ENCODE measurements at regions not wholly inside any gene's neighbourhood (a gene's known extent, or its start where the extent isn't known, plus 50 kb on each side); places are given as distances from the start of the nearest gene placed in this dataset.

- FAIRE-seq (no peak), DNase-seq (ENCODE audit: insufficient read length, low spot score) (no peak)
Observed at GRCh38 chr3:101095693-101096430, 102.6 kb upstream of the ABI3BP start.

DNA sequence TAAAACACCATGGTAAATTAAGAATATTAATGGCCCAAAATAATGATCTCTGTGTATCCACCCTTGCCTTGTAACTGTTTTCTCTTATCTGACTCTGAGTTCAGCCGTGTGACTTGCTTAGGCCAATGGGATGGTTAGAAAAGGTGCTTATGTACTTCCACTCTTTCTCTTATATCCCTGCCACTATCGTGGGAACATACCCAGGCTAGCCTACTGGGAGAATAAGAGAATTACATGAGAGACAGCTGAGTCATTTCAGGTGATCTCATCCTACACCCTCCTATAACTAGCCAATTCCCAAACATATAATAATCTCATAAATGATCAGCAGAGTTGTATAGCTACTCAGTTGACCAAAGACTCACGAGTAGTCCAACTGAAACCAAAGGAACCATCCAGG lies 98.3 kb upstream of the ABI3BP start:
- no peak for DNase-seq (ENCODE audit: insufficient read length, low spot score)
- no peak for FAIRE-seq

GRCh38 chr3:101085752-101086151 lies 92.5 kb upstream of the ABI3BP start:
- FAIRE-seq (no peak), DNase-seq (ENCODE audit: insufficient read length, low spot score) (no peak)

- FAIRE-seq (no peak), DNase-seq (ENCODE audit: insufficient read length, low spot score) (no peak)
Observed at GRCh38 chr3:101084404-101084803, 91.2 kb upstream of the ABI3BP start.

DNA sequence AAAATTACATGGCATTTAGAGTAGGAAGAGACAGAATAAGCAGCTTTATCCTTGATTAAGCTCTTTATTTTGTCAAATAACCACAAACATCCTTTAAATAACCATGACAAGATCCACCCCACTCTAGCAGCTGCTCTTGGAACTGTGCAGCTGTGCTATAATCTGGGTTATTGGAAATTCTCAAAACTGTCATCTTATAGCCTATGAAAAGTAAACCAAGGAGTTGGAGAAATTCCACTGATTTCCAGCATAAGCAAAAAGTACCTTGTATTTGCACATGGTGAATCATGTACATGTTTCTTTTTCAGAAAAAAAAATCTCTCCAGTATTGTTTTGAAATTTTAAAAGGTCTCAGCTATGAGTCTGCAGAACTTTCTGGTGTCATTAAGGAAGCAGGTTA lies 88.8 kb upstream of the ABI3BP start:
- DNase-seq (ENCODE audit: insufficient read length, low spot score), result no peak
- FAIRE-seq, result no peak

GRCh38 chr3:101081446-101081845 lies 88.2 kb upstream of the ABI3BP start:
- DNase-seq (ENCODE audit: insufficient read length, low spot score) (no peak), FAIRE-seq (no peak)

- FAIRE-seq (no peak), DNase-seq (ENCODE audit: insufficient read length, low spot score) (no peak)
Observed at GRCh38 chr3:101077361-101078011, 84.3 kb upstream of the ABI3BP start.

- DNase-seq (ENCODE audit: insufficient read length, low spot score) (no peak), FAIRE-seq (no peak)
Observed at GRCh38 chr3:101074518-101074917, 81.3 kb upstream of the ABI3BP start.

DNA sequence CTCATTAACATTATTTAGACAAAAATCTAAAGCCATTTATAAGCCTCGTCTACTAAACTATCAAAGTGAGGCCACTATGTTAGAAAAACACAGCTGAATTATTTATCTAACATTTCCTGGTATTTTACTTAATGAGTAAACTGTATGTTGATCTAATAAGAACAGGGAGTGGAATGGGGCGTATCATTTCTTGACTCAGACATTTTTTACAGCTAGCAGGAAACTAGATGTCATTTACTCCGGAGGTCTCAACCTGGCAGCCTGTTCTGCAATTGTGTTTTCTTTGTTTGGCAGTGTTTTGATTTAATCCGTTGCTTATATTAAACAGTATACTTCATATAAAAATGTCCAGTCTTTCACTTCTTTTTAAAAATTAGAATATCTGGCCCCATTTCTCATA lies 79.1 kb upstream of the ABI3BP start:
- DNase-seq (ENCODE audit: insufficient read length, low spot score) (no peak), FAIRE-seq (no peak)

DNA sequence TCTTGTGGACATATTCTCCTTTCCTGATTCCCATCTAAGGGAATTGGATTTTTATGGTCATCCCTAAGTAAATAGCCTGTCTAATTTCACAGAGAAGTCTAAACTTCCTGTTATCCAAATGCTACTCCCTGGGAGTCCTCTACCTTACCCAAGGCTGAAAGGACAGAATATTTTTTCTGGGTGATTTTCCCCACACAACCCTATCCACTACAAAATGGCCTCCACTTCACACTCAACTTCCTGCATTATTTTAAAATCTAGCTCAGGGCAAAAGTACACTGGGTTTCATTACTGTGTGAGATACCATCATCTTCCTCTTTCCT lies 77.5 kb upstream of the ABI3BP start:
- FAIRE-seq, result no peak
- DNase-seq (ENCODE audit: insufficient read length, low spot score), result no peak

GRCh38 chr3:101069901-101070798 lies 76.9 kb upstream of the ABI3BP start:
- FAIRE-seq, result no peak

GRCh38 chr3:101068876-101069606 lies 75.8 kb upstream of the ABI3BP start:
- FAIRE-seq (no peak), DNase-seq (ENCODE audit: insufficient read length, low spot score) (no peak)

More at GRCh38 chr3:101069901-101070798, 76.9 kb upstream of the ABI3BP start:
- DNase-seq (ENCODE audit: insufficient read length, low spot score), result peak; percentile 22

GRCh38 chr3:101066711-101067129 lies 73.5 kb upstream of the ABI3BP start:
- no peak for DNase-seq (ENCODE audit: insufficient read length, low spot score)

GRCh38 chr3:101065962-101066361 lies 72.7 kb upstream of the ABI3BP start:
- FAIRE-seq (no peak), DNase-seq (ENCODE audit: insufficient read length, low spot score) (peak; percentile 34)

More at GRCh38 chr3:101066711-101067129, 73.5 kb upstream of the ABI3BP start:
- FAIRE-seq, result peak; percentile 62

DNA sequence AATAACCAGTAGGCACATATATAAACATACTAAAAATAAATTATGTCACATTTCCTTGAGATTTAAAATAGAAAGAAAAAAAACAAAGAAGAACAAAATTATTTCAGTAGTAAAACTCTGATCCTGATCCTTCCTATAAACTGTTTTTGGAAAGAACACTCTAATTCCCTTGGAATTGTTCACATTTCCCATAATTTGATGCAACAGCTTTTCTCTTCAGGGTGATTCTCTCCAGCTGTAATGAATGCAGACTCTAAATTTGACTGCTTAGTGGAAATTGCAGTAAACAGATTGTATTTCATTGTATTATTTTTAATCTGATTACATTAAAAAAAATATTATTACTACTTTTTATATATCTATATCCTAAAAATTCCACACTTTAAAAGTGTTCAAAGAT lies 70.2 kb upstream of the ABI3BP start:
- DNase-seq (ENCODE audit: insufficient read length, low spot score), result no peak
- FAIRE-seq, result no peak

DNA sequence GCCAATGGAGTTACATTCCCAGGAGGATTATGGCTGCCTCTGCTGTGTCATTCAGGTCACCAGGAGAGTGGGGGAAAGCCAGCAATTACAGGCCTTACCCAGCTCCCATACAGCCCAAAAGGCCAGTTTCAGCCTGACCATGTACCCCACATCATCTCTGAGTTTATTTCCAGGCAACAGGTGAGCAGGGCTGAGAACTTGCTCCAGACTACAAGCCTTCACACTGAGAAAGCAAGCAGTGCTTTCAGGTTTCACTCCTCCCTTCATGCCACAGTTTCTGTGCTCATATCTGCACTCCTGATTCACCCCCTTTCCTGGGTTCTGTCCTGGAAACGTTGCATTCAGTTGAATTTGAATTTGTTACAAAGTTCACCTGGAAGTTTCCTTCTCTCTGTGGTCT lies 68.1 kb upstream of the ABI3BP start:
- FAIRE-seq (no peak), DNase-seq (ENCODE audit: insufficient read length, low spot score) (no peak)

DNA sequence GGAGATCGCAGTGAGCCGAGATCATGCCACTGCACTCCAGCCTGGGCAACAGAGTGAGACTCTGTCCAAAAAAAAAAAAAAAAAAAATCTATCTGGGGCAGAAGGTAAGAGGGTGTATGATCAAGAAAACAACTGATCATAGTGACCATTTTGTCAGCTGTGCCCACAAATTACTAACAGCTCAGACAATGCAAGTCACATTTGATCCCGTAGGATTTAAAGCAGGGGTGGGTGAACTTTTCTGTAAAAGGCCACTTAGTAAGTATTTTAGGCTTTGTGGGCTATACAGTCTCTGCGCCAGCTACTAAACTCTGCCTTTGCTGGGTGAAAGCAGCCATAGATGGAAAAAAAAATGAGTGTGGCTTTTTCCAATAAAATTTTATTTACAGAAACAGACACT lies 57.6 kb upstream of the ABI3BP start:
- DNase-seq (ENCODE audit: insufficient read length, low spot score) (no peak), FAIRE-seq (no peak)

DNA sequence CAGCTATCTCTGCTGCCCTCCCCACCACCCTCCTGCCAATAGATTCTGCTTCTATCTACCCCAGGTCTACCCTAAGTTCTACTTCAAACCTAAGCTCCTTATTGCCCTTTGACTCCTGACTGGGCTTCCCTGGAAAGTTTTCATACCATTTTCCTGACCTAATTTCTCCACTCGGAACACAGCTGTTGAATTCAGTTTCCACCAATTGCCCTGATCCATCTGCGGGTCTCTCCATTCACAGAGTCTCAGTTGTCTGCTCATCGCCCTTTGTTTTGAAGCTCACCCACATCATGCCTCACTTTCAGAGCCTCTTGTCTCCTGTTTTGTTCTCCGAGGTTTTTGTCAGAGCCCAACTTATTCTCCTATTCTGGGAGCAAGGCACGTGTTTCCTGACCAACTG lies 56.8 kb upstream of the ABI3BP start:
- no peak for FAIRE-seq
- no peak for DNase-seq (ENCODE audit: insufficient read length, low spot score)

GRCh38 chr3:101049532-101049931 lies 56.3 kb upstream of the ABI3BP start:
- DNase-seq (ENCODE audit: insufficient read length, low spot score) (no peak), FAIRE-seq (no peak)

- DNase-seq (ENCODE audit: insufficient read length, low spot score) (no peak), FAIRE-seq (no peak)
Observed at GRCh38 chr3:101043687-101044078, 50.5 kb upstream of the ABI3BP start.
